ENCODE measurements at regions not wholly inside any gene's neighbourhood (a gene's known extent, or its start where the extent isn't known, plus 50 kb on each side); places are given as distances from the start of the nearest gene placed in this dataset.

- TF ChIP-seq POU2F2 (IDR thresholded peaks at IDR 0.05; ENCODE audit: low read depth, low read length), result no peak
- TF ChIP-seq POLR2A (IDR thresholded peaks at IDR 0.05; ENCODE audit: low read depth, low read length), result no peak
- TF ChIP-seq POLR2AphosphoS5 (IDR thresholded peaks at IDR 0.05; ENCODE audit: low read depth, low read length), result no peak
- no peak for TF ChIP-seq SPI1 (IDR thresholded peaks at IDR 0.05; ENCODE audit: low read depth, low read length)
Observed at GRCh38 chr1:238549137-238549536, 658.4 kb upstream of the ZP4 start.

Data from GM12891 (cell line).